HuH-7.5 (cell line): ENCODE measurements at regions not wholly inside any gene's neighbourhood (a gene's known extent, or its start where the extent isn't known, plus 50 kb on each side); places are given as distances from the start of the nearest gene placed in this dataset.
"Not testable (repeated sequence)": the region's sequence is repeated elsewhere in the genome, so short reads cannot be mapped to it uniquely, and the experiment has no call there.

ENCODE experiments used
- DNase-seq: peaks from one replicate; pipeline ENCODE4 v3.0.0; 2011; ENCODE audit warnings: low spot score

- DNase-seq: no peak
Measured at GRCh38 chr3:153976891-153977554, 144.2 kb upstream of the ARHGEF26 start.

GRCh38 chr3:153978006-153978405, 143.2 kb upstream of the ARHGEF26 start:
- no peak for DNase-seq

DNA sequence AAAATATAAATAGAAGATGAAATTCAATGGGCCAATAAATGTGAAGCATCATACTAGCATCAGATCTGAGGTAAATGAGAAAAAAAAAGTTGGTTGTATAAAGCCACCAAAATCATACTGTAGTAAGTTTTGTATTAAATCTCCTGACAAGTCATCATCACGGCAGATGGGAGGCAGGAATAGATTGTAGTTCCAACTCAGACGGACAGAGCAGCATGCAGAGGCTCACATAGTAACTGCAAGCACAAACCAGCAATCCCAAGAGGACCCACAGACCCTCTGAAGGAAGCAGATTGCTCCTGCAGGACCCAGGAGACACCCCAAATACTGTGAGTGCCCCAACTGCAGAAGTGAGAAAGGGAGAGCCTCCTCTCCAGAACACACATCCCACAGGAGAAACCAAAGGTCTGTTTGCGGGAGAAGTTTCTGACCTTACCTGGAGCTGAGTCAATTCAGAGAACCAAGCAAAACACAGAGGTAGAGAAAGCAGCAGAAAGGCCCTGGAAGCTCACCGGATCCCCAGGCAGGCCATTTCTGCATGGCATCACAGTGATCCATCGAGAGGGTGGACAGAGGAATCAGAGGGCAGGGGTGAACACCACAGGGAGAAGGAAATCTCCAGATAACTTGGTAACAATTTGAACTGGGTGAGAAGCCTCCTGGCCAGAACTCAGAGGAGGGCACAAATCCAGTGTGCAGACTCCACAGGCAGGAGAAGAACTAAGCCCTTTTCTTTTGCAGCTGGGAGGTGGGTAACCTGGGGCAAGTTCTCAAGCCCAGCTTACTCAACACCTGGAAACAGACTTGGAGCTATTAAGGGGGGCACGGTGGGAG, 141.6 kb upstream of the ARHGEF26 start:
- DNase-seq: no peak

GRCh38 chr3:153980252-153980590, 141.0 kb upstream of the ARHGEF26 start:
- no peak for DNase-seq

GRCh38 chr3:153997364-153997763, 123.8 kb upstream of the ARHGEF26 start:
- DNase-seq: not testable (repeated sequence)

- DNase-seq: no peak
Measured at GRCh38 chr3:154003649-154004048, 117.5 kb upstream of the ARHGEF26 start.

- no peak for DNase-seq
Measured at GRCh38 chr3:154011036-154011435, 110.2 kb upstream of the ARHGEF26 start.

- DNase-seq: no peak
Measured at GRCh38 chr3:154013736-154014135, 107.5 kb upstream of the ARHGEF26 start.

GRCh38 chr3:154015307-154015706, 105.9 kb upstream of the ARHGEF26 start:
- no peak for DNase-seq

DNA sequence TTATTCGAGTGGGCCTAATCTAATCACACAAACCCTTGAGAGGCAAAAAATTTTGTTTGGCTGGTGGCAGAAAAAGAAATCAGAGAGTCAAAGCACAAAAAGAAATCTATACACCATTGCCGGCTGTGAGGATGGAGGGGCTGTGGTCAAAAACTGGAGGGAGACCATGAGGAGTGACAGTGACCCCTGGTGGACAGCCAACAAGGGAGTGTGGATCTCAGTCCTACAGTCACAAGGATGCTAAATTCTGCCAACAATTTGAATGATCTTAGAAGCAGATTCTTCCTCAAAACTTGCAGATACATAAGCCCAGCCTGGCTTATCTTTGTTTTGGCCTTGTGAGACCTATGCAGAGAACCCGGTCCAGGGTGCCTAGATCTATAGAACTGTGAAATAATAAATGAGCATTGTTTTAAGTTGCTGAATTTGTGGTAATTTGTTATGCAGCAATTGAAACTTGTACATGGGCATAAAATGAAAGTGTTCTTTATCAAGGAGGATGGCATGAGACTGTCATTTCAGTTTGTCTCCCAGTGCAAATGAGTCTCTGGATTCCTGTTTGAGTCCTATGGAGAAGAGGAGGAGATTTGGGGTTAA, 103.0 kb upstream of the ARHGEF26 start:
- peak; percentile 7 for DNase-seq

DNA sequence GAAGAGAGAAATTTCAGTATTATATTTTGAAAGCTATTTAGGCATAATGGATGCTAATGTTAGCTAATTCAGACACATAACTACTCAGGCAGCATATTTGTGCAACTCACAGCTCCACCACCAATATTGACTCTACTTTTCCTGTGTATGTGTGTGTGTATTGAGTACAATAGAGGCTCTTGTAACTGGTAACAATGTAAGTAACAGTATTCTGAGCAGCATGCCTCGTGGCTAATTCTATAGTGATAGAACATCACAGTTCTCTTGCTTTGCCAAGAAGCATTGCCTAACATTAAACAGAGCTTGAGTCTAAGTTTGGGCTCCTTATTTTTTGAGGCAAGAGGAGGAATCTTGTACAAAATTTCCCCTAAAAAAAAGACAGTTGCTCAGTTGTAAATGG, 98.6 kb upstream of the ARHGEF26 start:
- no peak for DNase-seq

GRCh38 chr3:154023148-154023547, 98.0 kb upstream of the ARHGEF26 start:
- no peak for DNase-seq

DNA sequence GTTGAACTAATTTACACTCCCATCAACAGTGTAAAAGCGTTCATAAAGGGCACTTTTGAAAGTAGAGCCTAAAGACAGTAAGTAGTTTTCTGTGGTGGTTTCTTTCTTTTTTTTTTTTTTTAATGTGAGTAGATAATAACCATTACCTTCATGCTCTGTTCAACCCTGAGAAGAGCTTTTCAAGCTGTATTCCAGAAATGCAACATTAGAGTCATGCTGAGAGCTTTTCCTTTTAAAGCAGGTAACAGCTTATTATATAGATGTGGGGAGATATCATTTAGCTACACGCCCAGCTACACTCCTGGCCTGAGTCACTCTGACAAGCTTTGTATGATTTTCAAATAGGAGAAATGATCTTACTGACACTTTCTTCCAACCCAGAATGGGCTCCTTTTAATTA, 96.2 kb upstream of the ARHGEF26 start:
- DNase-seq: no peak

- no peak for DNase-seq
Measured at GRCh38 chr3:154029926-154030325, 91.3 kb upstream of the ARHGEF26 start.

DNA sequence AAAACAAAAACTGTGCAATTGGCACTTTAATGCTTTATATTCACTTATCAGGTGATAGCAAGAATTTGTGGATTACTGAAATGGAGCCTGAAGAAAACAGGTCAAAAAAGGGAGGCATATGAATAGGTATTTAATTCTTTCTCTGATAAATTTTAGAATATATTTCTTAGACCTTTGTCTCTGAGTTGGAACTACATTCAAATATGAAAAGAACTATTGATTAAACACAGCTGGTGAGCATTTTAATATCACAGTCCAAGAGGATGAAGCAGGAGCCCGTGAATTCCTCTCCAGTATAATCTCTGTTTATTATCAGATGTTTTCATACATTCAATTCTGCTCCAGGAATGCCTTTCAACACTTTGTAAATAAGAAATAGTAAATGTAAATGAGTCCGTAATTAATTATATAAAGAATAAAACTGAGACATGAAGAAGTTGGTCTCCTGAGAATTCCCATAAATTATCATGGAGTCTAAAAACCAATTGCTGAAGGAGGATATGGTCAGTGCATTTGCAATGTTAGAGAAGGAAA, 86.3 kb upstream of the ARHGEF26 start:
- no peak for DNase-seq

GRCh38 chr3:154040283-154040682, 80.9 kb upstream of the ARHGEF26 start:
- DNase-seq: no peak

DNA sequence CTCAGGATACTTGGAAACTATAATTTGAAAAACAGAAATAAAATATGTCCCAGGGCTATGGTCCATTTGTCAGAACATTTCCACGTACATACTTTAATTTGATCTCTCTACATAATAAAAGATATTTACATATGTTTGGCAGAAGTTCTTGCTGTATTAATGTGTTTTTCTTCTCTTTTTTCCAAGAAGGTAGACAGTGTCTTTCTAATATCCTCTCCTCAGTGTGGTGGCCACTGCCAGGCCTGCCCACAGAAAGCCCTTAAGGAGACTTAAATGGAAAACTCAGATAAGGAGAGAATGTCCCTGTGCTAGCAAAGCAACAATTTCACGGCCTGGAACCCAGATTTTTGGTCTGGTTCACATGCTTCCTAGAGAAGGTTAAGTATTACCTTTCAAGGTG, 76.5 kb upstream of the ARHGEF26 start:
- DNase-seq: no peak

DNA sequence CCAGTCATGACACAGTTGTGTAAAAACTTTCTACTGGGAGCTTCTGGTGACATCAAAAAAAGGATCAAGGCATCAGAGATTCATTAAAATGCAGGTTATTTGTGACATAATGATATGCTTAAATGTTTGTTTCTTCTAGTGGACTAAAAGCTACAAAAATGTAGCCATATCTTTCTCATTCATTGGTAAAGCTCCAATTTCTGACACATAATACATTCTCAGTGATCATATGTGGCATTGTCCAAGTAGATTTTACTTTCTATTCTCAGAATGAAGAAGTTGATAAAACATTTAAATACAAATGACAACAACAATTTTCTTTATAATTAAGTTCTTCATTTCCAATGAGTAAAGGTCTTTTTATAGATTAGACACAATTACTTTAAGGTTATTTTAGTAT, 71.0 kb upstream of the ARHGEF26 start:
- DNase-seq: no peak

DNA sequence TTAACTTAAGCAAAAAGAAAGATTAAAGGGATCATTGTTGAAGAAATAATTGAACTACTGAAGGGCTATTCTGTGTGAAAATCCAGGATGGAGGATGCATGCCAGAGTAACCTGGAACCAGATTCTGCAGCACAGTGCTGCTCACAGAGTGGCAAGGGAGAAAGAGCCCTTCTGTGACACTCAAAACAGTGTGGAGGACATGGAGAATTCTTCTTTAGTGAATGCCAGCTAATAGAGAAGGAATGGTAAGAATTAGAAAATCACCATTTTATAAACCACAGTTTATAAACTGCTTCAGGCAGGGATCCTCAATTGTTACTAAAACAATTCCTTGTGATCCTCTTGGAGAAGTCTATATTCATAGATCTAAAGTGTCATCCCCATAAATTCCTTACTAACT, 70.4 kb upstream of the ARHGEF26 start:
- no peak for DNase-seq

DNA sequence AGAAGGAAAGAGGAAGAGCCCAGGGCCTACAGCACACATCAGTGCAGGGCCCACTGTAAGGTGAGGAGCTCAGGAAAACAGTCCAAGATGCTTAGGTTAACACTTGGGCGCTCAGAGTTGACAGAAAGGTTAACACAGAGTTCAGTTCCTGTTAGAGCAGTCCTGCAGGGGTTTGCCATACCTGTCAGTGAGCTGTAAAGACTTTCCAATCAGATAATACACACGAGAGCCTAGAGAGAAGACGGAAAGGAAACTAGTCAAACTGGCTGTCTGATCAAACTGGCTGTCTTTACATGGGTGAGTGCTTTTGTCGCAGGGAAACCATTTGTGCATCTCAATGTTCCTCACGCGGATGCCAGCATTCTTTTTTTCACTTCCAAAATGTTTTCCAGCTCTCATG, 61.4 kb upstream of the ARHGEF26 start:
- DNase-seq: no peak

DNA sequence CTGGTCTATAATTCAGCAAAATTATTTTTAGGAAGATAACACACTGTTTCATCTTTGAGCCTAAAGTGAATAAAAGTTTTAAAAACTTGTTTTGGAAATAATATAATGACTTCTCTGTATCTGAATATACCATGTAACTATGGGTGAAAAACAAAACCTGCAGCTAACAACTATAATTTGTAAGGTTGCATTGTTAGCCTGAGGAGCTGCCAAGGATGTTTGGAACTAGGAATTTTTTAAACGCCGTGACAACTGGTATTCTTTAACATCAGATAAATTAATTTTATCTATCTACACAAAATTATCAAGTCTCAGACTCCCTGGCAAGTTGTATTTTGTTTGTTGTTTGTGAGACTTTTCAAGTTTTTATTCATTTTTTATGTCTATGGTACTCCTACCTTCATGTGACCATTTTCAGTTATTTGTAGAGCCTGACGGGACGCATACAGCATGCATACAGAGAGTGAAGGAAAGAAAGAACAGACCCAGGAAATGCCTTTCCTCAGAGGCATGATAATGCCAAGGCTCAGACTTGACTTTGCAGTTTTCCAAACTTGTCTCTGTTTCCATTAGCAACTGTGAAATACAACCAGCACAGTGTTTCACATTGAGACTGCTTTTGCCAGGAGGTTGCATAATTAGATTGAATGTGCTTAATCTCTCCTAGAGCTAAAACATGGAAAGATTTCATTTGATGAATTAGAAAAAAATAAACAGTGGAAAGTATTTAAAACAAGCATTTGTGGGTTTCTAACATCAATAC, 60.8 kb upstream of the ARHGEF26 start:
- no peak for DNase-seq

- DNase-seq: no peak
Measured at GRCh38 chr3:154061001-154061370, 60.2 kb upstream of the ARHGEF26 start.
